DND-41 (cell line): ENCODE measurements at regions not wholly inside any gene's neighbourhood (a gene's known extent, or its start where the extent isn't known, plus 50 kb on each side); places are given as distances from the start of the nearest gene placed in this dataset.

Experiments
- EZH2 ChIP-seq: IDR thresholded peaks from 3 replicates; pipeline ENCODE4 v1.6.1; 2012; ENCODE audit warnings: borderline replicate concordance, low read depth, mild to moderate bottlenecking, moderate library complexity, low read length, inconsistent platforms; ENCODE audit not compliant: severe bottlenecking
- TF ChIP-seq, protein P1 (sequence below): IDR thresholded peaks from 2 replicates; pipeline ENCODE4 v1.5.1; 2012; ENCODE audit warnings: borderline replicate concordance, low read length, moderate library complexity, mild to moderate bottlenecking; ENCODE audit not compliant: poor library complexity, severe bottlenecking; ENCODE audit errors: extremely low read depth

DNA sequence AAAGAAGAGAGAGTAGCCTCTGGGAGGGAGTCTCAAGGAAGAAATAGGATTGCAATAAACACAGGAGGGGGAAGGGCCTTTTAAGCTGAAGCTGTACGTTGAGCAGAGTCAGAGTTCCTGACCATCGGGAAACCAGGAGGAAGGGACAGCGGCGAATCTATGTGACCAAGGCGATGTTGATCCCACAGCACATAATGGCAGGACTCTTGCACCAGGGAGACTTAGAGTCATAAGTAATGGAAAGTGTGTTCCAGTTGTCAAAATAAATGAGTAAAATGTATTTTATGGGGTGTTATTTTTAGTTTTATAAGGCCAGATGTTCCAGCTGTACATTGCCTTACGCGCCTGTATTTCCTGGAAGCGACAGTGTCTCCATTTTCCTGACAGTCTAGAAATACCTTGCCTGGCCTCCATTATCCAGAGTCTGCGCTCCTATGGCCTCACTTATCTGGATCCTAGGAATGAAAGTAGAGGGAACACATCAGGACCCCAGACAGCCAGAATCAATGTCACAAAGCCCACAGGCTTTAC, 152.8 kb upstream of the COPS8 start:
- TF ChIP-seq, protein P1, sequence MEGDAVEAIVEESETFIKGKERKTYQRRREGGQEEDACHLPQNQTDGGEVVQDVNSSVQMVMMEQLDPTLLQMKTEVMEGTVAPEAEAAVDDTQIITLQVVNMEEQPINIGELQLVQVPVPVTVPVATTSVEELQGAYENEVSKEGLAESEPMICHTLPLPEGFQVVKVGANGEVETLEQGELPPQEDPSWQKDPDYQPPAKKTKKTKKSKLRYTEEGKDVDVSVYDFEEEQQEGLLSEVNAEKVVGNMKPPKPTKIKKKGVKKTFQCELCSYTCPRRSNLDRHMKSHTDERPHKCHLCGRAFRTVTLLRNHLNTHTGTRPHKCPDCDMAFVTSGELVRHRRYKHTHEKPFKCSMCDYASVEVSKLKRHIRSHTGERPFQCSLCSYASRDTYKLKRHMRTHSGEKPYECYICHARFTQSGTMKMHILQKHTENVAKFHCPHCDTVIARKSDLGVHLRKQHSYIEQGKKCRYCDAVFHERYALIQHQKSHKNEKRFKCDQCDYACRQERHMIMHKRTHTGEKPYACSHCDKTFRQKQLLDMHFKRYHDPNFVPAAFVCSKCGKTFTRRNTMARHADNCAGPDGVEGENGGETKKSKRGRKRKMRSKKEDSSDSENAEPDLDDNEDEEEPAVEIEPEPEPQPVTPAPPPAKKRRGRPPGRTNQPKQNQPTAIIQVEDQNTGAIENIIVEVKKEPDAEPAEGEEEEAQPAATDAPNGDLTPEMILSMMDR = no peak
- TF ChIP-seq EZH2 = no peak
